OCI-LY1 (cell line): ENCODE measurements at regions not wholly inside any gene's neighbourhood (a gene's known extent, or its start where the extent isn't known, plus 50 kb on each side); places are given as distances from the start of the nearest gene placed in this dataset.

Experiments used
- H2AFZ ChIP-seq: fragments of 200-600 bp; sonication (generic), shearing (Covaris generic); 2 replicates; pipeline ENCODE4 v1.6.0; 2014; ENCODE audit warnings: antibody characterized with exemption, mild to moderate bottlenecking, low read length
- H3F3A ChIP-seq: fragments of 200-600 bp; sonication (generic), shearing (Covaris generic); 2 replicates; pipeline ENCODE4 v1.6.0; 2014; ENCODE audit warnings: mild to moderate bottlenecking, antibody characterized with exemption, low read length, moderate library complexity; ENCODE audit not compliant: insufficient read depth
- H3K27ac ChIP-seq: fragments of 200-600 bp; sonication (generic); 2 replicates; pipeline ENCODE4 v1.5.1; 2014; ENCODE audit warnings: low read length, mixed run types, mild to moderate bottlenecking, low read depth; ENCODE audit not compliant: poor library complexity, severe bottlenecking
- H3K27me3 ChIP-seq: fragments of 200-600 bp; sonication (generic); 2 replicates; pipeline ENCODE4 v1.6.0; 2014; ENCODE audit warnings: antibody characterized with exemption, mild to moderate bottlenecking, low read length, moderate library complexity; ENCODE audit not compliant: insufficient read depth
- H3K36me3 ChIP-seq: fragments of 200-600 bp; sonication (generic); 2 replicates; pipeline ENCODE4 v1.6.1; 2014; ENCODE audit warnings: mild to moderate bottlenecking, antibody characterized with exemption, low read length, moderate library complexity, mixed read lengths; ENCODE audit not compliant: insufficient read depth
- H3K4me1 ChIP-seq: fragments of 200-600 bp; sonication (generic); 2 replicates; pipeline ENCODE4 v1.5.1; 2014; ENCODE audit warnings: mild to moderate bottlenecking, low read length, moderate library complexity; ENCODE audit not compliant: insufficient read depth, severe bottlenecking
- H3K4me2 ChIP-seq: fragments of 200-600 bp; sonication (generic), shearing (Covaris generic); 2 replicates; pipeline ENCODE4 v1.6.1; 2014; ENCODE audit warnings: low read length
- H3K4me3 ChIP-seq: fragments of 200-600 bp; sonication (generic); 2 replicates; pipeline ENCODE4 v1.5.1; 2014; ENCODE audit warnings: low read length, low read depth, mild to moderate bottlenecking, mixed read lengths; ENCODE audit not compliant: poor library complexity, severe bottlenecking
- H3K79me2 ChIP-seq: fragments of 200-600 bp; shearing (Covaris generic); 2 replicates; pipeline ENCODE4 v1.6.1; 2016; ENCODE audit warnings: mixed run types, low read length, mixed read lengths; ENCODE audit not compliant: insufficient read depth
- H3K9ac ChIP-seq: fragments of 200-600 bp; sonication (generic), shearing (Covaris generic); 2 replicates; pipeline ENCODE4 v1.6.1; 2014; ENCODE audit warnings: mild to moderate bottlenecking, low read length, mixed read lengths
- H3K9me2 ChIP-seq: fragments of 200-600 bp; sonication (generic), shearing (Covaris generic); 2 replicates; pipeline ENCODE4 v1.6.1; 2014; ENCODE audit warnings: low read depth, mild to moderate bottlenecking, low read length, mixed read lengths
- H3K9me3 ChIP-seq: fragments of 200-600 bp; shearing (Covaris generic); 2 replicates; pipeline ENCODE4 v1.6.1; 2014; ENCODE audit warnings: low read length, mixed read lengths
- H4K20me1 ChIP-seq: fragments of 200-600 bp; sonication (generic), shearing (Covaris generic); 2 replicates; pipeline ENCODE4 v1.6.0; 2016; ENCODE audit warnings: mild to moderate bottlenecking, low read length; ENCODE audit not compliant: insufficient read depth
- CTCF ChIP-seq: fragments of 200-600 bp; sonication (generic), shearing (Covaris generic); IDR thresholded peaks from 2 replicates; pipeline ENCODE4 v1.5.1; 2017; ENCODE audit warnings: mild to moderate bottlenecking, antibody characterized with exemption, low read length, moderate library complexity, mixed read lengths
- EZH2 ChIP-seq: fragments of 200-600 bp; sonication (generic), shearing (Covaris generic); IDR thresholded peaks from 2 replicates; pipeline ENCODE4 v1.8.0; 2017; ENCODE audit warnings: borderline replicate concordance, mixed run types, mild to moderate bottlenecking, antibody characterized with exemption, low read length, moderate library complexity, mixed read lengths

- Histone ChIP-seq H3F3A (no peaks in the 10 kb centered on the region), H3K9ac (no peak overlapping the region), H3K27ac (no peak overlapping the region)
Measured at GRCh38 chr5:74240783-74241750, 399.5 kb downstream of the ENC1 start.

GRCh38 chr5:74239261-74239660, 401.3 kb downstream of the ENC1 start:
- H3K9me2 ChIP-seq: no peaks in the 10 kb centered on the region; the same call in 1 of the 2 replicates
- no peak overlapping the region for H3K4me3 ChIP-seq
- H3K36me3 ChIP-seq: no peaks in the 10 kb centered on the region
- no peaks in the 10 kb centered on the region for H3K4me1 ChIP-seq
- no peak overlapping the region for H3K9ac ChIP-seq
- H3K79me2 ChIP-seq: no peaks in the 10 kb centered on the region
- no peaks in the 10 kb centered on the region for H4K20me1 ChIP-seq
- H2AFZ ChIP-seq: no peak overlapping the region
- H3F3A ChIP-seq: no peaks in the 10 kb centered on the region
- no peaks in the 10 kb centered on the region for H3K9me3 ChIP-seq
- H3K4me2 ChIP-seq: no peak overlapping the region
- H3K27ac ChIP-seq: no peak overlapping the region
- TF ChIP-seq CTCF: no peak
- TF ChIP-seq EZH2: no peak
- H3K27me3 ChIP-seq: no peaks in the 10 kb centered on the region

More at GRCh38 chr5:74240783-74241750, 399.5 kb downstream of the ENC1 start:
- Histone ChIP-seq H3K4me3 (no peak overlapping the region), H3K4me2 (no peak overlapping the region), H3K4me1 (no peaks in the 10 kb centered on the region), H3K9me3 (no peaks in the 10 kb centered on the region), H3K36me3 (no peaks in the 10 kb centered on the region), H2AFZ (no peak overlapping the region), H4K20me1 (no peaks in the 10 kb centered on the region), H3K79me2 (no peaks in the 10 kb centered on the region), H3K9me2 (no peaks in the 10 kb centered on the region; the same call in 1 of the 2 replicates), H3K27me3 (no peaks in the 10 kb centered on the region)
- no peak for TF ChIP-seq CTCF
- TF ChIP-seq EZH2: no peak

GRCh38 chr5:74237571-74238145, 402.9 kb downstream of the ENC1 start:
- Histone ChIP-seq H3K36me3 (no peaks in the 10 kb centered on the region), H2AFZ (no peak overlapping the region), H3K9me3 (no peaks in the 10 kb centered on the region), H3K4me1 (no peaks in the 10 kb centered on the region), H3K27me3 (no peaks in the 10 kb centered on the region), H3K4me2 (no peak overlapping the region), H3K27ac (no peak overlapping the region), H3K79me2 (no peaks in the 10 kb centered on the region), H3K9me2 (no peaks in the 10 kb centered on the region; the same call in 1 of the 2 replicates), H3F3A (no peaks in the 10 kb centered on the region), H3K4me3 (no peak overlapping the region), H4K20me1 (no peaks in the 10 kb centered on the region), H3K9ac (no peak overlapping the region)
- no peak for TF ChIP-seq CTCF
- no peak for TF ChIP-seq EZH2
